ENCODE measurements at regions not wholly inside any gene's neighbourhood (a gene's known extent, or its start where the extent isn't known, plus 50 kb on each side); places are given as distances from the start of the nearest gene placed in this dataset.

DNA sequence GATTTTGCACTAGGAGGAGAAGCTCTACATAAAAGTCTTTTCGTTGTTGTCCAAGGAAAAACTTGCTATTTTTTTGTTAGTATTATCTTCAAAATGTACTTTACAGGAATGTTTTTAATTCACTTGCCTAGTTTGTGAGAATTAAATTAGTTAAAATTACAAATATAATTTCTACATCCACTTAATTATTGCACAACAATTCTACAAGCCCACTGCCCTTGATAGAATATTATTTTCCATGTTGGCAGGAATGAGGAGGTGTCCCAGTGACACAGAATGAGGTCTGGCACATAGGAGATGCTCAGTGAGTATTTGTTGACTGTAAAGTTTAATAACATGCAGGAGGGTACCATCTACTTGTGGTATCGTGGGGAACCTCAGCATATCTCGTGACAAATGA, 255.4 kb downstream of the SDHAF3 start:
- Histone ChIP-seq H3K27me3 (no peaks in the 10 kb centered on the region), H3K9me3 (no peaks in the 10 kb centered on the region), H3K27ac (no peak overlapping the region), H3K4me1 (no peaks in the 10 kb centered on the region), H3K36me3 (no peaks in the 10 kb centered on the region), H3K4me3 (replicated peaks in 1 of 3) (no peak overlapping the region)
- DNase-seq = no peak
- WGBS, 2 donors = 75 to 81% methylated on average over 3 of the region's 3 CpGs
- no peak for TF ChIP-seq POLR2A (IDR thresholded peaks at IDR 0.05)
- TF ChIP-seq, protein P1, sequence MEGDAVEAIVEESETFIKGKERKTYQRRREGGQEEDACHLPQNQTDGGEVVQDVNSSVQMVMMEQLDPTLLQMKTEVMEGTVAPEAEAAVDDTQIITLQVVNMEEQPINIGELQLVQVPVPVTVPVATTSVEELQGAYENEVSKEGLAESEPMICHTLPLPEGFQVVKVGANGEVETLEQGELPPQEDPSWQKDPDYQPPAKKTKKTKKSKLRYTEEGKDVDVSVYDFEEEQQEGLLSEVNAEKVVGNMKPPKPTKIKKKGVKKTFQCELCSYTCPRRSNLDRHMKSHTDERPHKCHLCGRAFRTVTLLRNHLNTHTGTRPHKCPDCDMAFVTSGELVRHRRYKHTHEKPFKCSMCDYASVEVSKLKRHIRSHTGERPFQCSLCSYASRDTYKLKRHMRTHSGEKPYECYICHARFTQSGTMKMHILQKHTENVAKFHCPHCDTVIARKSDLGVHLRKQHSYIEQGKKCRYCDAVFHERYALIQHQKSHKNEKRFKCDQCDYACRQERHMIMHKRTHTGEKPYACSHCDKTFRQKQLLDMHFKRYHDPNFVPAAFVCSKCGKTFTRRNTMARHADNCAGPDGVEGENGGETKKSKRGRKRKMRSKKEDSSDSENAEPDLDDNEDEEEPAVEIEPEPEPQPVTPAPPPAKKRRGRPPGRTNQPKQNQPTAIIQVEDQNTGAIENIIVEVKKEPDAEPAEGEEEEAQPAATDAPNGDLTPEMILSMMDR (IDR thresholded peaks at IDR 0.05) = no peak
- intact Hi-C loops (cut with DNase I) = no loop called here

DNA sequence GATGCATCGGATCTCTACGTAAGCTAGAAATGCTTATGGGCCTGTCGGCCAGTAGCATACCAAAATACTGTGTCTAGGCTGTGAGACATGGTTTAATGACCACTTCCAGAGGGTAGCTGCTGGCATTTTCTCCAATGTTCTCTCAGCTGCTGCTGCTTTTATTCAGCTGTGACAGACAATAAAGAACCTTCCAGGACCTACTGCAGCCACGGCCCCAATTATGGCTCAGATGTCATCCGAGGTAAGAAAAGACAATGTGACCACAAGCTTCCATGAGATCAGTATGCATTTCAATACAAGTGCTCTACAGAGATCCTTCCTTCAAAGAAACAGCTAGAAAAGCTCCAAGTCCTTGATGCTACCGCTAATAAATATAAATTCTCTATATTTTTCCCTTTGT, 256.2 kb downstream of the SDHAF3 start:
- Histone ChIP-seq H3K36me3 (no peaks in the 10 kb centered on the region), H3K4me3 (replicated peaks in 1 of 3) (no peak overlapping the region), H3K9me3 (no peaks in the 10 kb centered on the region), H3K27ac (no peak overlapping the region), H3K4me1 (no peaks in the 10 kb centered on the region), H3K27me3 (no peaks in the 10 kb centered on the region)
- TF ChIP-seq, protein P1 (IDR thresholded peaks at IDR 0.05) = no peak
- no peak for TF ChIP-seq POLR2A (IDR thresholded peaks at IDR 0.05)
- DNase-seq = no peak
- WGBS, 2 donors = 78 to 85% methylated on average over 6 of the region's 6 CpGs
- intact Hi-C loops (cut with DNase I) = no loop called here

DNA sequence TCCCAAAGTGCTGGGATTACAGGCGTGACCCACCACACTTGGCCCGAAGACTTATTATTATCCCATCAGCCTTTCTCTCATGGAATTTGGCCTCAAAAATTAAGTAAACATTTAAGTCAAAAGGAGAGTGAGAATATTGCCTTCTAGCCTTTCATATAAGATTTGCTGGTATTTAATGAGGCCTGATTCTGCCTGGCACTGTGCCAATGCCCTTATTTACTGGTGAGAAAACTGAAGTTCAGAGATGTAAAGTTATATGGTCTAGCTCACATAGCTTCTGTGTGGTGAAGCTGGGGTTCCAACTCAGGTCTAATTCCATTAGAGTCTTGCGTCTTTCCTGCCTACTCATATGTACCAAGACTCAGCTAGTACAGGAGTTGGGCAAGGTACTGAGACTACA, 260.2 kb downstream of the SDHAF3 start:
- intact Hi-C loops (cut with DNase I) = no loop called here
- H3K36me3 ChIP-seq = no peaks in the 10 kb centered on the region
- no peaks in the 10 kb centered on the region for H3K9me3 ChIP-seq
- WGBS, 2 donors = 95 to 98% methylated on average over 3 of the region's 3 CpGs
- no peak overlapping the region for H3K27ac ChIP-seq
- H3K4me3 ChIP-seq (replicated peaks in 1 of 3) = no peak overlapping the region
- TF ChIP-seq POLR2A (IDR thresholded peaks at IDR 0.05) = no peak
- TF ChIP-seq, protein P1 (IDR thresholded peaks at IDR 0.05) = no peak
- H3K4me1 ChIP-seq = no peaks in the 10 kb centered on the region
- no peaks in the 10 kb centered on the region for H3K27me3 ChIP-seq
- DNase-seq = no peak

DNA sequence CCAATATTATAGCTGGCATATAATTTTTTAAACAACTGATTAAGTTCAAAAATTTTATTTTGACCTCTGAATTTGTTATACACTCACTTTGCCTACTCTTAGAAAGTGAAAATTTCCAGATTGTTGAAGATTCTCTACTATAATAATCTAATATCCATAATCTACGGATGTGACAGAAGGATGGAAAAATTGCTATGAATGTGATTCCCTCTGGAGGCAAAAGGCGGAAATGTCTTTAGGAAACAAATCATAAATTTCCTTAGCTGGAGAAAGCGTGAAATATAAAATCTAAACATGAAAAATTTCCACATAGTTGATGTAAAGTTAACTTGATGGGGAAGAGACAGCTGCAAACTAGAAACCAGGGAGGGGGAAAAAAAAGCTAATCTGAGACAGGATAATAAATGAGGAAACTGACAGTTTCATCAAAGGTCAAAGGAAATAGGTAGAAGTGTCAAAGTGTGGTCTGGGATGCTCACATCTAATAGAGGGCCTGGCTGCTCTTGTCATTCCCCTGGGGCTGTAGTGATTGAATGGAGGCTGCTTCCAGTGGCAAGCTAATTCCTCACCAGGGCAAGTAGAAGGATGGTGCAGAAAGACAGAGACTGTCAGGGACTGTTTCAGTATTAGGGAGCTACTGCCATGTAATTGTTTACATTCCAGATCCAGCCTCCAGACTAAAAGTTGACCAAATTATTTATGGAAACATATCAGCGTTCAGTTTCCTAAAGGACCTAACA, 264.5 kb downstream of the SDHAF3 start:
- Histone ChIP-seq H3K36me3 (no peaks in the 10 kb centered on the region), H3K9me3 (no peaks in the 10 kb centered on the region), H3K4me1 (no peaks in the 10 kb centered on the region), H3K27ac (no peak overlapping the region), H3K27me3 (no peaks in the 10 kb centered on the region), H3K4me3 (replicated peaks in 1 of 3) (no peak overlapping the region)
- intact Hi-C loops (cut with DNase I) = no loop called here
- 65 to 72% methylated on average over 4 of the region's 4 CpGs for WGBS, 2 donors
- DNase-seq = no peak
- TF ChIP-seq POLR2A (IDR thresholded peaks at IDR 0.05) = no peak
- TF ChIP-seq, protein P1 (IDR thresholded peaks at IDR 0.05) = no peak

DNA sequence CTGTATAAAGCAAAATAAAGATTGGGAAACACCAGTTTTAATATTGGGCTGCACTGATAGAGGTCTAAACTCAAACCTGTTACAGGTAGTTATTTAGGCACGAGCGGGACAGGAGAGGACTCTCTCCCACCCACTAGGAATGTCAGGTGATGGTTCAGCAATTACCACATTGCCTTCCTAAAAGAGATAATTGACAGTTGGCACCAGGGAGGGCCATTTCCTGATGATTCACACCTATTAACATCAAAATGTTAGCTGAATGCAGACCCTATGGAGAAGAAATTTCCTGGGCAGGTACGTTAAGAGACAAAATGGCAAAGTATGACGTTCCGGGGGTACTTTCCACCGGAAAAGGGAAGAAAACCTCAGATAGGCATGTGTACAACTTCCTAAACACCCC, 272.6 kb downstream of the SDHAF3 start:
- TF ChIP-seq, protein P1 (IDR thresholded peaks at IDR 0.05) = no peak
- no peak for TF ChIP-seq POLR2A (IDR thresholded peaks at IDR 0.05)
- Histone ChIP-seq H3K4me1 (no peaks in the 10 kb centered on the region), H3K9me3 (no peaks in the 10 kb centered on the region), H3K36me3 (no peaks in the 10 kb centered on the region), H3K4me3 (replicated peaks in 1 of 3) (no peak overlapping the region), H3K27ac (no peak overlapping the region), H3K27me3 (no peaks in the 10 kb centered on the region)
- DNase-seq = no peak
- intact Hi-C loops (cut with DNase I) = no loop called here
- WGBS, 2 donors = 79 to 87% methylated on average over 6 of the region's 6 CpGs
